Rectal smooth muscle tissue (tissue), 1 donor: ENCODE measurements at regions not wholly inside any gene's neighbourhood (a gene's known extent, or its start where the extent isn't known, plus 50 kb on each side); places are given as distances from the start of the nearest gene placed in this dataset.
"Not testable (repeated sequence)": the region's sequence is repeated elsewhere in the genome, so short reads cannot be mapped to it uniquely, and the experiment has no call there.

Source experiments
- H3K27ac ChIP-seq: one replicate; pipeline ENCODE4 v1.7.0; 2013; ENCODE audit warnings: low read depth, low read length, inconsistent platforms
- H3K27me3 ChIP-seq: one replicate; pipeline ENCODE4 v1.7.0; 2013; ENCODE audit warnings: low read length; ENCODE audit not compliant: control insufficient read depth, insufficient read depth
- H3K36me3 ChIP-seq: one replicate; pipeline ENCODE4 v1.7.0; 2013; ENCODE audit warnings: low read length; ENCODE audit not compliant: control insufficient read depth, insufficient read depth
- H3K4me1 ChIP-seq: one replicate; pipeline ENCODE4 v1.7.0; 2013; ENCODE audit warnings: low read length; ENCODE audit not compliant: control insufficient read depth, insufficient read depth
- H3K4me3 ChIP-seq: one replicate; pipeline ENCODE4 v1.7.0; 2013; ENCODE audit warnings: low read length
- H3K9ac ChIP-seq: one replicate; pipeline ENCODE4 v1.7.0; 2013; ENCODE audit warnings: low read length

GRCh38 chr4:22601638-22602037 is 85.8 kb upstream of the ADGRA3 start:
- H3K9ac ChIP-seq, H3K27ac ChIP-seq, H3K27me3 ChIP-seq, H3K4me1 ChIP-seq, H3K4me3 ChIP-seq, H3K36me3 ChIP-seq: not testable (repeated sequence)

GRCh38 chr4:22607382-22607781 is 85.4 kb upstream of the GBA3 start:
- Histone ChIP-seq H3K4me1 (no peaks in the 10 kb centered on the region), H3K9ac (no peak overlapping the region), H3K27ac (no peak overlapping the region), H3K27me3 (no peaks in the 10 kb centered on the region), H3K36me3 (no peaks in the 10 kb centered on the region), H3K4me3 (no peak overlapping the region)

- not testable (repeated sequence) for H3K27ac ChIP-seq, H3K9ac ChIP-seq, H3K4me1 ChIP-seq, H3K36me3 ChIP-seq, H3K27me3 ChIP-seq, H3K4me3 ChIP-seq
These were observed 82.7 kb upstream of the GBA3 start for GRCh38 chr4:22609951-22610525.

- H3K36me3 ChIP-seq, result no peaks in the 10 kb centered on the region
- H3K4me3 ChIP-seq, result no peak overlapping the region
- H3K27ac ChIP-seq, result no peak overlapping the region
- no peaks in the 10 kb centered on the region for H3K27me3 ChIP-seq
- H3K9ac ChIP-seq, result no peak overlapping the region
- H3K4me1 ChIP-seq, result no peaks in the 10 kb centered on the region
These were observed 78.6 kb upstream of the GBA3 start for GRCh38 chr4:22614114-22614513.

- H3K27ac ChIP-seq, result no peak overlapping the region
- no peaks in the 10 kb centered on the region for H3K4me1 ChIP-seq
- H3K4me3 ChIP-seq, result no peak overlapping the region
- no peaks in the 10 kb centered on the region for H3K27me3 ChIP-seq
- no peaks in the 10 kb centered on the region for H3K36me3 ChIP-seq
- no peak overlapping the region for H3K9ac ChIP-seq
These were observed 76.2 kb upstream of the GBA3 start for GRCh38 chr4:22616516-22616915.

- H3K4me3 ChIP-seq, H3K27me3 ChIP-seq, H3K27ac ChIP-seq, H3K9ac ChIP-seq, H3K4me1 ChIP-seq, H3K36me3 ChIP-seq: not testable (repeated sequence)
These were observed 72.6 kb upstream of the GBA3 start for GRCh38 chr4:22620144-22620543.

GRCh38 chr4:22621970-22622369 is 70.8 kb upstream of the GBA3 start:
- not testable (repeated sequence) for H3K36me3 ChIP-seq, H3K27me3 ChIP-seq, H3K4me3 ChIP-seq, H3K4me1 ChIP-seq, H3K9ac ChIP-seq, H3K27ac ChIP-seq

- H3K9ac ChIP-seq, H3K36me3 ChIP-seq, H3K27ac ChIP-seq, H3K27me3 ChIP-seq, H3K4me1 ChIP-seq, H3K4me3 ChIP-seq: not testable (repeated sequence)
These were observed 68.7 kb upstream of the GBA3 start for GRCh38 chr4:22624002-22624401.

GRCh38 chr4:22625311-22625710 is 67.4 kb upstream of the GBA3 start:
- Histone ChIP-seq H3K4me3 (no peak overlapping the region), H3K4me1 (no peaks in the 10 kb centered on the region), H3K27me3 (no peaks in the 10 kb centered on the region), H3K36me3 (no peaks in the 10 kb centered on the region), H3K9ac (no peak overlapping the region), H3K27ac (no peak overlapping the region)

- not testable (repeated sequence) for H3K9ac ChIP-seq, H3K4me3 ChIP-seq, H3K4me1 ChIP-seq, H3K27me3 ChIP-seq, H3K27ac ChIP-seq, H3K36me3 ChIP-seq
These were observed 64.9 kb upstream of the GBA3 start for GRCh38 chr4:22627851-22628250.

GRCh38 chr4:22630161-22630975 is 62.4 kb upstream of the GBA3 start:
- not testable (repeated sequence) for H3K4me3 ChIP-seq, H3K27ac ChIP-seq, H3K4me1 ChIP-seq, H3K9ac ChIP-seq, H3K36me3 ChIP-seq, H3K27me3 ChIP-seq

GRCh38 chr4:22631167-22631566 is 61.6 kb upstream of the GBA3 start:
- H3K27ac ChIP-seq, H3K36me3 ChIP-seq, H3K4me1 ChIP-seq, H3K9ac ChIP-seq, H3K4me3 ChIP-seq, H3K27me3 ChIP-seq: not testable (repeated sequence)

GRCh38 chr4:22634541-22635181 is 58.1 kb upstream of the GBA3 start:
- Histone ChIP-seq H3K4me3 (no peak overlapping the region), H3K4me1 (no peaks in the 10 kb centered on the region), H3K36me3 (no peaks in the 10 kb centered on the region), H3K27me3 (no peaks in the 10 kb centered on the region), H3K9ac (no peak overlapping the region), H3K27ac (no peak overlapping the region)
